ENCODE measurements at regions not wholly inside any gene's neighbourhood (a gene's known extent, or its start where the extent isn't known, plus 50 kb on each side); places are given as distances from the start of the nearest gene placed in this dataset.

- no peak for DNase-seq
Observed at GRCh38 chr5:44868541-44868940, 59.8 kb downstream of the MRPS30 start.

GRCh38 chr5:44869928-44870327 is 61.2 kb downstream of the MRPS30 start:
- no peak for DNase-seq

GRCh38 chr5:44870430-44870829 is 61.7 kb downstream of the MRPS30 start:
- no peak for DNase-seq

GRCh38 chr5:44871401-44871800 is 62.7 kb downstream of the MRPS30 start:
- DNase-seq = no peak

GRCh38 chr5:44875661-44876605 is 67.2 kb downstream of the MRPS30 start:
- peak; percentile 19 for DNase-seq

GRCh38 chr5:44881266-44881665 is 72.5 kb downstream of the MRPS30 start:
- DNase-seq = no peak

GRCh38 chr5:44884036-44884435 is 75.3 kb downstream of the MRPS30 start:
- DNase-seq = no peak

GRCh38 chr5:44885903-44886302 is 77.2 kb downstream of the MRPS30 start:
- DNase-seq = no peak

GRCh38 chr5:44887722-44888121 is 79.0 kb downstream of the MRPS30 start:
- DNase-seq = no peak

- no peak for DNase-seq
Observed at GRCh38 chr5:44888435-44888834, 79.7 kb downstream of the MRPS30 start.

GRCh38 chr5:44891116-44891515 is 82.4 kb downstream of the MRPS30 start:
- DNase-seq = no peak

GRCh38 chr5:44900273-44900954 is 91.7 kb downstream of the MRPS30 start:
- no peak for DNase-seq

- no peak for DNase-seq
Observed at GRCh38 chr5:44907396-44907795, 98.6 kb downstream of the MRPS30 start.

- DNase-seq = no peak
Observed at GRCh38 chr5:44909004-44909403, 100.3 kb downstream of the MRPS30 start.

- DNase-seq = no peak
Observed at GRCh38 chr5:44911501-44911900, 102.8 kb downstream of the MRPS30 start.

- DNase-seq = no peak
Observed at GRCh38 chr5:44914221-44914620, 105.5 kb downstream of the MRPS30 start.

- no peak for DNase-seq
Observed at GRCh38 chr5:44919560-44919959, 110.8 kb downstream of the MRPS30 start.

GRCh38 chr5:44927115-44927733 is 118.5 kb downstream of the MRPS30 start:
- no peak for DNase-seq

GRCh38 chr5:44932922-44933585 is 124.3 kb downstream of the MRPS30 start:
- no peak for DNase-seq

GRCh38 chr5:44933686-44934085 is 124.9 kb downstream of the MRPS30 start:
- no peak for DNase-seq

- DNase-seq = peak; percentile 32
Observed at GRCh38 chr5:44935262-44935661, 126.5 kb downstream of the MRPS30 start.

- DNase-seq = no peak
Observed at GRCh38 chr5:44935871-44936270, 127.1 kb downstream of the MRPS30 start.

- DNase-seq = peak; percentile 25
Observed at GRCh38 chr5:44942524-44943001, 133.8 kb downstream of the MRPS30 start.

Measured in fibroblast of skin of right biceps (primary cell).